ENCODE measurements at regions not wholly inside any gene's neighbourhood (a gene's known extent, or its start where the extent isn't known, plus 50 kb on each side); places are given as distances from the start of the nearest gene placed in this dataset.

DNA sequence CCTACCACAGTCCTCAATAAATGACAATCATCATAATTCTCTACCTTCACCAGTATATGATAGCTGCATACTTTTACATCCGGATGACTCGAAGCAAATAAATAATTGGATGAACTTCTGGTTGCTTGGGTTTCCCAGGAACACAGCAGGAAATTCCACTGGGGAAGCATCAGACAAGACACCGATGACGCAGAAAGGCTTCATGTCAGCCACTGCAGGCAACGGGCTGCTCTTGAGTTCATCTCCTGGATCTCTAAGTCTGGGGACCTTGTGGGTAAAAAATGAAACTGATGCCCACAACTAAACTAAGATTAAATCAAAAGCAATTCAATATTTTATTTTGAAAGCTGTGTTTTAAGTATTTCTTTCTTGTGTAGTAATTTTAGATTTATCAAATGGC is 472.1 kb upstream of the C16orf82 start (continued):
- TF ChIP-seq, protein P1, sequence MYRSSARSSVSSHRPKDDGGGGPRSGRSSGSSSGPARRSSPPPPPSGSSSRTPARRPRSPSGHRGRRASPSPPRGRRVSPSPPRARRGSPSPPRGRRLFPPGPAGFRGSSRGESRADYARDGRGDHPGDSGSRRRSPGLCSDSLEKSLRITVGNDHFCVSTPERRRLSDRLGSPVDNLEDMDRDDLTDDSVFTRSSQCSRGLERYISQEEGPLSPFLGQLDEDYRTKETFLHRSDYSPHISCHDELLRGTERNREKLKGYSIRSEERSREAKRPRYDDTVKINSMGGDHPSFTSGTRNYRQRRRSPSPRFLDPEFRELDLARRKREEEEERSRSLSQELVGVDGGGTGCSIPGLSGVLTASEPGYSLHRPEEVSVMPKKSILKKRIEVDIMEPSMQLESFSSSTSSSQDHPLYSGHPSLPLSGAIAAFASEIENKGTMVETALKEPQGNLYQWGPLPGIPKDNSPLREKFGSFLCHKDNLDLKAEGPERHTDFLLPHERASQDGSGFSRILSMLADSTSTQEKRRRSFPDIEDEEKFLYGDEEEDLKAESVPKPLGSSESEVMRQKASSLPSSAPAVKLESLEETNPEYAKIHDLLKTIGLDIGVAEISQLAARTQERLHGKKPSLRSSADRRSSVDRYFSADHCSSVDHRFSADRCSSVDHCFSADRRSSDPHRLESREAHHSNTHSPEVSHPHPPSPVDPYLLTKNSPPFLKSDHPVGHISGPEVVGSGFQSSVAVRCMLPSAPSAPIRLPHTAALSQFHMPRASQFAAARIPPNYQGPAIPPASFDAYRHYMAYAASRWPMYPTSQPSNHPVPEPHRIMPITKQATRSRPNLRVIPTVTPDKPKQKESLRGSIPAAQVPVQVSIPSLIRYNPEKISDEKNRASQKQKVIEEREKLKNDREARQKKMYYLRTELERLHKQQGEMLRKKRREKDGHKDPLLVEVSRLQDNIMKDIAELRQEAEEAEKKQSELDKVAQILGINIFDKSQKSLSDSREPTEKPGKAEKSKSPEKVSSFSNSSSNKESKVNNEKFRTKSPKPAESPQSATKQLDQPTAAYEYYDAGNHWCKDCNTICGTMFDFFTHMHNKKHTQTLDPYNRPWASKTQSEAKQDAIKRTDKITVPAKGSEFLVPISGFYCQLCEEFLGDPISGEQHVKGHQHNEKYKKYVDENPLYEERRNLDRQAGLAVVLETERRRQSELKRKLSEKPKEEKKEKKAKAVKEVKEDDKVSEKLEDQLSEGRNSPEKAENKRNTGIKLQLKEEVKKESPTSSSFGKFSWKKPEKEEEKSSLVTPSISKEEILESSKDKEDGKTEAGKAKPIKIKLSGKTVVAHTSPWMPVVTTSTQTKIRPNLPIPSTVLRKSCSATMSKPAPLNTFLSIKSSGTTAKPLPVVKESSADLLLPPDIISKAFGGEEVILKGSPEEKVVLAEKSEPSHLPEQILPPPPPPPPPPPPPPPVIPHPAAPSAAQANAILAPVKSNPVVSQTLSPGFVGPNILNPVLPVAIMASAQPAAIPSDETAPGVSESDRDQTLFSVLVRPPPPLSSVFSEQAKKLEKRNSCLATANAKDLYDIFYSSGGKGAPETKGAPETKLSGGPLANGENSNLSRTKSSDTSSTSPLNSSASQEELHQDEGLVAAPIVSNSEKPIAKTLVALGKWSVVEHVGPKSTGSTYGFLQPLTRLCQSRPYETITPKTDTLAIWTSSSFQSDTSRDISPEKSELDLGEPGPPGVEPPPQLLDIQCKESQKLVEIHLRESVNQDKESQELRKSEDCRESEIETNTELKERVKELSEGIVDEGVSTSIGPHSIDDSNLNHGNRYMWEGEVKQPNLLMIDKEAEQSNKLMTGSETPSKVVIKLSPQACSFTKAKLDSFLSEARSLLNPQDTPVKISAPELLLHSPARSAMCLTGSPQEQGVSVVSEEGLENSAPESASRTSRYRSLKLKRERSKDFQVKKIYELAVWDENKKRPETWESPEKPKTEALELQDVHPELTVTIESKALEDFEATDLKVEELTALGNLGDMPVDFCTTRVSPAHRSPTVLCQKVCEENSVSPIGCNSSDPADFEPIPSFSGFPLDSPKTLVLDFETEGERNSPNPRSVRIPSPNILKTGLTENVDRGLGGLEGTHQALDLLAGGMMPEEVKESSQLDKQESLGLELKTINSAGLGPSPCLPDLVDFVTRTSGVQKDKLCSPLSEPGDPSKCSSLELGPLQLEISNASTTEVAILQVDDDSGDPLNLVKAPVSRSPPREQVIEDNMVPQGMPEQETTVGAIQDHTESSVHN (IDR thresholded peaks at IDR 0.05; ENCODE audit: borderline replicate concordance in 1 of 2, low read depth in 1 of 2) = no peak
- TF ChIP-seq ZC3H11A (IDR thresholded peaks at IDR 0.05; ENCODE audit: low read depth, low read length) = no peak
- TF ChIP-seq, protein P2, sequence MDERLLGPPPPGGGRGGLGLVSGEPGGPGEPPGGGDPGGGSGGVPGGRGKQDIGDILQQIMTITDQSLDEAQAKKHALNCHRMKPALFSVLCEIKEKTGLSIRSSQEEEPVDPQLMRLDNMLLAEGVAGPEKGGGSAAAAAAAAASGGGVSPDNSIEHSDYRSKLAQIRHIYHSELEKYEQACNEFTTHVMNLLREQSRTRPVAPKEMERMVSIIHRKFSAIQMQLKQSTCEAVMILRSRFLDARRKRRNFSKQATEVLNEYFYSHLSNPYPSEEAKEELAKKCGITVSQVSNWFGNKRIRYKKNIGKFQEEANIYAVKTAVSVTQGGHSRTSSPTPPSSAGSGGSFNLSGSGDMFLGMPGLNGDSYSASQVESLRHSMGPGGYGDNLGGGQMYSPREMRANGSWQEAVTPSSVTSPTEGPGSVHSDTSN (CRISPR knock-in tag; IDR thresholded peaks at IDR 0.05; ENCODE audit: low read depth) = no peak
- TF ChIP-seq, protein P2 (tag; conservative IDR thresholded peaks at IDR 0.05; ENCODE audit: low read depth) = no peak
- no peak for TF ChIP-seq ETV1 (tag; conservative IDR thresholded peaks at IDR 0.05; ENCODE audit: low read depth)
- no peak for TF ChIP-seq KDM2B (CRISPR knock-in tag; IDR thresholded peaks at IDR 0.05)
